HG02678 (cell line): ENCODE measurements at regions not wholly inside any gene's neighbourhood (a gene's known extent, or its start where the extent isn't known, plus 50 kb on each side); places are given as distances from the start of the nearest gene placed in this dataset.

Source experiments
- ATAC-seq: cut with Tn5 transposase; IDR thresholded peaks from one replicate; pipeline ENCODE4 v1.9.1; 2021; ENCODE audit warnings: mild to moderate bottlenecking, moderate library complexity; ENCODE audit not compliant: unreplicated experiment

DNA sequence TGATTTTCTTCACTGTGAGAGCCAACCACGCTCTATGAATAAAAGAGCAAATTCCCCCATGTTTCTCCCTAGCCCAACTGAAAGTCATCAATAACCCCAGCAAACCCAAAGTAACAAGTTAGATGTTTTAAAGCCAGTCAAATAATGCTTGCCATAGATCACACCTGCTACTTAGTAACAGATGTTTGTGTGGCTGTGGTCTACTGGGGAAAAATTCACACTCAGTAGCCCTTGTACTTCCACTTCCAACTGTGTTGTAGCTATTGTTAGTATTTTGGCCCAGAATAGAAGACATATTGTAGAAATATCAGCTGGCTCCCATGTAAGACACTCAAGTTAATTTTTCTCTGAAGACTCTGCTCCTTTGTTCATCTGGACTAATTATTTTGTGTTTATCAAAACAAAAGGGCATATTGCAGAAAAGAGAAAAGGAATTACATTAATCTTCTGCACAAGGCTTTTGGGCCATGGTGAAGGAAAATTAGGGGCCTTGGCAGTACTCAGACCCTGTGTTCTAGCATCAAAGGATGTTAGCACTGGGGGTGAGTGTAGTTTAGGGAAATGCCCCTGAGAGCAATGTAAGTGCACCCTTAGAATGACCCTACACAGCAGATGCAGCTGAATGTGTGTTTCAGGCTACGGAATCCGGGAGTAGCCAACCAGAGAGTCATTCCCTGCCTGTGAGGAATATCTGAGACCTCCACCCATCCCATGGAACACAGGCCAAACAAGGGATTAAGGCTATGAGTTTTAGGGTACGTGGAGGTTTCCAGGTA lies 521.9 kb downstream of the EPHA4 start:
- peak; percentile 73 for ATAC-seq

DNA sequence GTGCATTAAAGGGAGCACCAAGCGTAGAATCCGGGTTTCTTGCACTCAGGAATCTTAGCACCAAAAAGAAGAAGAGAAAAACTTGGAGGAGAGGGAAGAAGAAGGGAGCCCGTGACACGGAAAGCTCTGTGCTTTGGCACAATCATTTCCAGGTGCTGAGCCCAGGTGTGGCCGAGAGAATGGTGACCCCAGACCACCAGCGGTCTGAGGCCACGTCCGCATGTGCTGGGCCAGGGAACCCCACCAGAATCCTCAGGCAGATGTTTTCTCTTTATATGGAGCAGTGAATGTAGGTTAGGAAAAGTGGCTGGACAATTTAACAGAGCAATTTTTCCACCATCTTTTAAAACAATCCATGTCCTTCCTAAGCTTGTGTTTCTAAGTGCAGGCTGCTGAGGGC lies 520.9 kb downstream of the EPHA4 start:
- ATAC-seq = no peak

DNA sequence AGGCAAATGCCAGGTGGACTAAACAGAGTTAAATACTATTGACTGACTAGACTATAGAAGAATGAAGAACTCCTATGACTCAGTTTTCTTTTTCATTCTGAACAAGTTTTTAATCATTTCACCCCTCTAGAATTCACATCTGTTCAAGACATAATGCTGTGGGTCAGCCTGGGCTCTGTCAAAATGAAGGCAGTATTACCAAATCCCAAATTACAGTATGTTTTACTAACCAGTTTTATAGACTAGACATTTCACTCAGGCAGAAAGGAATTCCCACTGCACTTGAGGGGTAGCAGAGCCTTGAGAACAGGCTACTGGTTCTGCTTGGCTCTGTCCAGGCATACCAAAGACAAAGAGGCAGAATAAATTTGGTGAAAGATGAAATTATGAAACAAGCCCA lies 511.7 kb downstream of the EPHA4 start:
- ATAC-seq = no peak

DNA sequence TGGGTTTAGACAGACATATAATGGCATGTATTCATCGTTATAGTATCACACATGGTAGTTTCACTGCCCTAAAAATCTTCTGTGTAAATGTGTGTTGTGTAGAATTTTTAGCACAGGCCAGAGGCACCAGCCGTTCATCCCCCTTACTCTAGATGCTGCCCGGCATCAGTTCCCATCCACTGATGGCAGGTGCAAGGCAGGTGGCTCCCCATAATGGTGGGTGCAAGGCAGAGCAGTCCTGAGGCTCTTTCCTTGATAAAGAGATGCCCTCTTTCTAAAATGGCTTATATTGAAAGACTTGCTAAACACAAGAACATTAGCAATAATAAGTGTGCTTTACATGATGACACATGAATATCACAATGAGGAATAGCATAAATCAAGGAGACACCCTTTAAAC lies 508.5 kb downstream of the EPHA4 start:
- ATAC-seq = no peak

DNA sequence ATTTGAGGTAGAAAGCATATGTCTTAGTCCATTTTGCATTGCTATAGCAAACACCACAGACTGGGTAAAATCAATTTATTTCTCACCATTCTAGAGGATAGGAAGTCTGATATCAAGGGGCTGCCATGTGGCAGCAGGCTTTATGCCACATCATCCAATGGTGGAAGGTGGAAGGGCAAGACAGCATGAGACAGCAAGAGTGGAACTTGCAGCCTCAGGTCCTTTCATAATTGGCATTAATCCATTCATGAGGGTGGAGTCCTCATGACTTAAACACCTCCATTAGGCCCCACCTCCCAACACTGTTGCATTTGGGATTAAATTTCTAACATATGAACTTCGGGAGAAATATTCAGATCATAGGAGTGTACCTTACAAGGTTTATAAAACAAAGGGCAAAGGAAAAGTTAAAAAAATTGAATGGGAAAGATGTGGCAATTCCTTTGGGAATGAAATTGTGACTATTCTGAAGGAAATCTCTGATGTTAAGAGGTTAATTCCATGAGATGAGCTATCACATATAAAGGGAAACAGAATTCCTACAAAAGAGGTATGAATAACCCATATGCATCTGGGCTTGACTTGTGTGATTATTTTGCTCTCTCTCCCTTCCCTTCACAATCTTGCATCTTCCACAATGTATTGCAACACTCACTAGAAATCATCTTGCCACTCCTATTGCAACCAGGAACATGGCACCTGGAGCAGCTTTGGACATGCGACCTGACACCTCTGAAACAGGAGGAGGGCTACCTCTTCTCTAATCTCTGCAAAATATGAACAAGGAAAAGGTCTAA lies 507.8 kb downstream of the EPHA4 start:
- ATAC-seq = no peak

DNA sequence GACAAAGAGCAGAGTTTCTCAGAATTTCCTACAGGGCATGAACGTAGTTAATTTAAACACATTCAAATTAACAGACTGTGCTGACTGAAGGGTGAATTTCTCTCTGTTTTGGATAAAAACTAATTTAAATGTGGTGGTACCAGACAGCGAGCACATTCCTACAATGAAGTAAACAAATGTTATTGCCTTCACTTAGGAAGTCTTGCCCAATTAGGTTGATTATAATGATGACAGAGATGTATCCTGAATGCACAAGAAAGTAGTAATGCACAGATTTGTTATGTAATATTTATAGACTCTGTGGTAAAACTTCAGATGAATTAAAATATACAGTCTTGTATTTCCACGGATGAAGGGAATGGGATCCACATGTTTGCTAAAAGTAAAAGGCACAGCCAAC lies 507.2 kb downstream of the EPHA4 start:
- no peak for ATAC-seq

DNA sequence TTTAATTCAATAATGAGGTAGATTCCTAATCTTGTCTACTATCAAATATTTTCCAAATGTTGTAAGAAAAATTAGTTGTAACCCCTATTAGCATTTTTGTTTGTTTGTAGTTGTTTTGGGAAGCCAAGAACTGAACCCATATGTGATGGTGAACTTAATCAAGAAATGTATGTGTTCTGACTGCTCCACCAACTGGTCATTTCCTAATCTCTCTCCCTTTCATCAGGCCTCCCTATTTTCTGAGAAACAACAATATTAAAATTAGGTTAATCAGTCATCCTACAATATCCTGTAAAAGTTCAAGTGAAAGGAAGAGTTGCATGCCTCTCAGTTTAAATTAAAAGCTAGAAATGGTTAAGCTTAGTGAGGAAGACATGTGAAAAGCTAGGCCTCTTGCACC lies 504.0 kb downstream of the EPHA4 start:
- ATAC-seq = no peak

DNA sequence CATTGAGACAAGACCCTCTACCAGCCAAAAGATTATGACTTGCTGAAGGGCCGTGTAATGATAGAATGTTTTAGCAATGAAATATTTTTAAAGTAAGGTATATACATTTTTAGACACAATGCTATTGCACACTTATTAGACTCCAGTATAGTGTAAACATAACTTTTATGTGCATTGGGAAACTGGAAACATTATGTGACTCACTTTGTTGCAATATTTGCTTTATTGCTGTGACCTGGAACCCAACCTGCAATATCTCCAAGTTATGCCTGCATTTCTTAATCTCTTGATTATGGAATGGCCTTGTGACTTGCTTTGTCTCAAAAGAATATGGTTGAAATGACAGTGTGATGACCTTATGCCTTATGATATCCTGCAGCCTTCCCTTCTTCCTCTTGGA lies 502.0 kb downstream of the EPHA4 start:
- ATAC-seq = no peak

DNA sequence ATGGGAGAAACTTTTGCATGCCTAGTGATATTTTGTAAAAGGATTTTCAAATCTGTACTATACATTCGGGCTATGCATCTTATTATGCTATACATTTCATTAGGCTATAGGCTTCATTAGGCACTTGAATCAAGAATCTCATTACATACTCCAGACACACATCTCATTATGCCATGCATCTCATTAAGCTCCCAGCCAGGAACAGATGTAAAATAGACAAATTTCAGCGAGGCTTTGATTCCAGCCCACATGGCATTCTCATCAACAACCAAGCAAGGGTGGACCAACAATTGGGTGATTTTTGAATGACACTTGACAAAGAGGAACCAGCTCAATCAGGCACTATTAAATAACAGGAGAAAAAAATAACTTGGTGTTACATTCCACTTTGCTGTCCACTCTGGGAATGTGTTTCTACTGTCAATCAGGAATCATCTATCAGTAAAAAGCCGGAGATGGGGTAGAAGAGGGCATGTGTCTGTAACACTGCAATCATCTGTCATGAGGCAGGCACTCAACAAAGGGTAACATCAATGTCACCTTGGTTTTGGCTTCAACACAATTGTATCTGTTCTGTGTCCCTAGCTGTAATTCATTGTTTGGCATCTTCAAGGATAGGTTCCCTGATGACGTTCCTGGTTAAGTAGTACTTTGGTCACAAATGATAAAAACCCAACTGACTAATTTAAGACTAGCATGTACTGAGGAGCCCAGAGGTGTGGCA lies 498.6 kb downstream of the EPHA4 start:
- no peak for ATAC-seq

DNA sequence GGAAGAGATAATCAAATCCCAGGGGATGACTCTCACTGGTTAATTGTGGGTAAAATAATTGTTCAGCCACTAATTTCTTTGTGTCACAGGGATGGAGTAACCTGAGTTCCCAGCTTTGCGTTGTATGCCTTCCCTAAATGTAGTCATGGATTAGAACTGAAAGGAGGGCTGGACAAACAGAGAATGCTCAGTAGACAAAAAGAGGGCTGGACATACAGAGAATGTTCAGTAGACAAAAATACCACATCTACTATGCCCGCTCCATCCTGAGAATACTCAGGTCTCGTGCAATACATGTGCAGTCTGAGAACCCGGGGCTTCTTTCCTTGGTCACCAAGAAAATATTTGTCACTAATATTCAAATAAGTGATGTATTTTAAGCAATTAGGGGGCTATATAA lies 497.9 kb downstream of the EPHA4 start:
- no peak for ATAC-seq

DNA sequence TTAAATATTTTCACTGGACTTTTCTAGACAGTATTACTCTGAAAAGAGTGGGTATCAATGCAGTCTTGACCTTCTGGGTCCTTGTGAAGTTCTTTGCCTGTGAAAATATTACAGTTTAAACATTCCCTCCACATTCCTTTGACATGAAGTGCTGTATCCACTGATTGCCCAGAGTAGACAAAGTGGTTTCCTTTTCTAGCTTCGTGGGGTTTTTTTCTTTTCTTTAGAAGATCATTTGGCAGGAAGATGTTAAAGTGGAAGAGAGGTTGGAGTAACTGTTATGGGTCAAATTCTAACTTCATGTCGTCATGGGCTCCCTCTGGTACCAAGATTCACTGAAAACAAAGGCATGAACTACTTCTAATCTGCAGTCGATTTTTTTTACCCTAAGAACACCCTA lies 496.9 kb downstream of the EPHA4 start:
- no peak for ATAC-seq

DNA sequence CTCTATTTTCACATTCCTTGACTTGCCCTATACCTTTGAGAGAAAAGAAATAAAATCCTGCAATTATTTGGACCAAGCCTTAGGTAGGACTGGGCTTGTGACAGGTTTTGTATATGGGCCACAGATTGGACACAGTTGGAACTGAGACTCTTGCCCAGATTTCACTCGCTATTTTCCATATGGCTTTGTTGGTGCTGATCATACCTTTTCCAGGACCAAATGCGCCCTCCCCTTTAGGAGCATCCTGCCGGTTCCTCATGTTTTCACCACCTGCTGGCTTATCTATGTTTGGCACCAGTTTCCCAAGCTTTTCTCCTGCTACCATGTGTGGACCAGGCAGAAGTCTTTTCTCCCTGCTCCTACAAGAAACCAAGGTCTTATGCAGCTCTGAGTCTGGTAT lies 494.9 kb downstream of the EPHA4 start:
- ATAC-seq = no peak

DNA sequence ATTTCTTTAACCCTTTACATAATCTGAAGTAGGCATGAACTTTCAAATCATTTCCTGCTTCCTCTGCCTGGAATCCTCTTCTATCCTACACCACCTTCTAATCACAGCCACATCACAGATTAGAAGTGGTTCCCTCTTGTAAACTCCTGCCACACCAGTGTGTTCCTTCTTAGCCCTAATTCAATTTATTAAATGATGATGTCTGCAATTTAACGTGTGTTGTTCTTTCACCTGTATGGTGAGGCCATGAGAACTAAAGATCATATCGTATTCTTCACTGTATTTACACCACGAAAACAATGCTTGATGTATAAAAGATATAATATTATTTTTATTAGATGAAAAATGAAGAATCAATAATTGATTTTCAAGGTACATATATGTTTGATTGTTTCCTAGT lies 494.3 kb downstream of the EPHA4 start:
- no peak for ATAC-seq

DNA sequence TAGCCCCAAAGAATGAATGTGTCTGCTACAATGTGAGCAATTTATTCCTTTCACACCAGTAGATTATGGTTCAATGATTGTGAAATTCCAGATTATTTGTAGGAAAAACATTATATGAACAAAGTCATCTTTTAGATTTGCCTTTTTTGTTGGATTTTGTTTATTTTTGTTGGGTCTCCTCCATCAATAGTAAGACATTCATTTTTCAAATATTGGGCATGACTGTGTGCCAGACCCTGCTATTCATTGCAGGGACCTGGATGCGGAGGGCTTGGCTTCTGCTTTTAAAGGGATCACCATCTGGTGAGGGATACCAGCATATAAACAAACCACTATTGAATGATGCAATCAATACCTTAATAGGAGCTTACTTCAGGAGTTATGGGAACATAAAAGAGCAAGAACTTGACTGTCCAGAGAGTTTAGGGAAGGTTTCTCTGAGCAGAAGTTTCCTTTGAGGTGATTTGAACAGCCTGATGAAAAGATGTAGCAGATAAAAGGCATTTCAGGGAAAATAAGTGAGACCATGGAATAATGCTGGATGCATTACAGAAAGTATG lies 486.7 kb downstream of the EPHA4 start:
- ATAC-seq = no peak

DNA sequence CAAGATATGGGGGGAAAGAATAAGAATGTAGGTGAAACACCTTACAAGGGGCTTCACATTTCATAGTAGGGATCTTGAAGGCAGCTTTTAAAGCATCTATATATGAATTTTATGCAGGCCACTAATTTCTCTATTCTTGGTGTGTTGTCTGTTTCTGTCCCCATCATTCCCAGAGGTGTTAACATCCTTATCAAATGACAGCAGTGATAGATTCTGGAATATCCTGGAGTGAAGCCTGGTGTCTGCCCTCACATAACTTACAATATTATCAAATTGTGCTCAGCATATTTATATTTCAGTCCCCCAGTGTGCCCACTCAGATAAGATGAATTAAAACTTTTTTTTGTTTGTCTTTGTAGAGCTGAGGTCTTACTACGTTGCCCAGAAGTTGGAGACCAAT lies 486.2 kb downstream of the EPHA4 start:
- ATAC-seq = no peak

DNA sequence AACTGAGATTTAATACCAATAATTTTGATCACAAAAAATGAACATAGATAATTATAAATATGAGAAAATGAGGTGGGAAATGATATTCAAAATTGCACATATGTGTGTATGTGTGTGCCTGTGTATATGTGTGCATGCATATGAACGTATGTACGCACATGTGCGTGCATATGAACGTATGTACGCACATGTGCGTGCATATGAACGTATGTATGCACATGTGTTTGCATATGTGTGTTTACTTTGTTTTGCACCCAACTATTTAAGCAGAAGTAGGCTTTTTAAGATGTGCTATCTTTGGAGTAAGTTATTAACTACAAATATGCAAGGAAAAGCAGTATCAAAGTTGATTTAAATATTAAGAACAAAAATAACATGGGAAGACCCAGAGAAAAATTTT lies 484.3 kb downstream of the EPHA4 start:
- no peak for ATAC-seq

DNA sequence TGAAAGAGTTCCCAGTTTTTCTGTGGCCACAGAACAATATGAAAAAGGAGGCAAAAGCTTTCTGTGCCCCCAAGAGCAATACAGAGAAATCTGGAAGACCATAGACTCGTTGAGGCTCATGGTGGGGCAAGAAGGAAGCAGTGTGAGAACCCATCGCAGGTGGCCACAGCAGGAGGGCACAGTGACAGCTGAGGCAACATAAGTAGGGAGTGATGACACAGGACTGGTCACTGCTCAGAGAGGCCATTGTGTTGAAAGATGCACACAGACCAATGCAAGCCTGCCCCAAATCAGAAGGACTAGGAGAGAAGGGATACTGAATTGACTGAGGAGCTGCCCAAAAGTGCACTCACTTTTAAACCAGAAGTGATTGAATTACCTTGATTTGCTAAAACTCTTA lies 483.6 kb downstream of the EPHA4 start:
- ATAC-seq = no peak

DNA sequence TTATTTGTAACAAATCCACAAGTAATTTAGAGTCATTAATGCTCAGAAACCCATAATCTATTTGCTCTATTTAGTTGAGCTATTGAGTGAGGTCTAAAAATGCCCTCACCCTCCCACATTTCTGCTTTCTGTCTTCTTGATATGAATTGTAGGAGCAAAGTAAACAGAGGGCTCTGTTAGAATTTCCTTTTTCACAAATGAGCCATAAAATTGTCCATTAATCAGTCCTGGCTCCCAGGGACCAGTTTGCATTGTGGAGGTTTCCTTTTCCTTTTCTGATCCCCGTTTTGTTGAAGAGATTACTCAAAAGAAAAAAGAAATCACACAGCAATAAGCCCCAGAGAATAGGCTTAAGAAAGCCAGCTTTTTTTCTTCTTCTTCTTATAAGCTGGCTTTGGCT lies 476.7 kb downstream of the EPHA4 start:
- ATAC-seq = no peak

DNA sequence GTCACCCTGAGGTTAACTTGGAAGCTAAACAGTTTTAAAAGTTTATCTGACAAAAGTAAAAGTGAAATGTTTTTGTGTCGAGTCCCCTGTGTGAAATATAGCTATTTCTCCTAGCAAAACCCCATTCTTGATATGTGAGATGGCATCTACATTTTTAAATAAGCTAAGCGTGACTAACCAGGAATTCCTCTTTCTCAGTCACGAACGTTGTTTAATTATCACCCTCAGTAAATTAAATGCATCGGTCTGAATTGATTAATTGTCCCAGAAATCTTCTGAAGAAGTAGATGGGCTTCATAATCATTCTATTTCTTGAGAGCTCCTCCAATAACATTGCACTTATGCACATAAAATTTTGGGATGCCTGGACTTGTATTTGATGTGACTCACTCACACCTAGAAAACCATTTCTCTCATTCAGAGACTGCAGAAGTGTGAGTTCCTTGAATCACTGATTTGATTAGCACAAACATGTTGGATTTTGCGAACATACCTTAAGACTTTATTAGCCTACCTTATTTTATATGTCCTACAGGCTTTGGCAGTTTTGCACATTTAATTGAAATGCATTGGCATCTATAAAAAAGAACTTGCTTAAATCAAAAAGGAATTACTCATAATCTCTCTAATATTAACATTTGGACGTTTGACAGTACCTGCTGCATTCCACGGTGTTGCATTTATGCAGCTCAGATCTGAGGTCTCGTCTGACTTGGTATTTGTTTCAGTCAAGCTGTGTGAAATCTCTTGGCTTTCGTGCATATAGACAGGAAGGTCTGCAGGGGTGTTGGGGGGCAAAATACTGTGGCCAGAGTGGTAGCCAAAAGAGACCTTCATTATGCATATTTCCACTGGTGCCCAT lies 475.2 kb downstream of the EPHA4 start:
- ATAC-seq = no peak

DNA sequence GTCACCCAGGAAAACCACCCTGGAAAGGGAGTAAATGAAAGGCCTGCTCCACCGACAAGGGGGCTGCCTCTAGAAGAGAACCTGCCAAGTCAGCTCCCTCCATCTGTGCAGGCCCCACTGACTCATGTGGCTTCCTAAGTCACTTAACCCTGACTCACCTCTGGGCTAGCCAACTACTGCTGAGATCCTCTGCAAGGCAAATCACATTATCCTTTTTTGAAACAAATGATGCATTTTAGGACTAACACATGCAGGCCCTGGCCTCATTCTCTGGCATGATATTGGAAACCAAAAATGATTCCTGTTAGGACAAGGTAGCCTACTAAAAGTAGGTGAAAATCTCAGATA lies 474.6 kb downstream of the EPHA4 start:
- ATAC-seq = no peak

DNA sequence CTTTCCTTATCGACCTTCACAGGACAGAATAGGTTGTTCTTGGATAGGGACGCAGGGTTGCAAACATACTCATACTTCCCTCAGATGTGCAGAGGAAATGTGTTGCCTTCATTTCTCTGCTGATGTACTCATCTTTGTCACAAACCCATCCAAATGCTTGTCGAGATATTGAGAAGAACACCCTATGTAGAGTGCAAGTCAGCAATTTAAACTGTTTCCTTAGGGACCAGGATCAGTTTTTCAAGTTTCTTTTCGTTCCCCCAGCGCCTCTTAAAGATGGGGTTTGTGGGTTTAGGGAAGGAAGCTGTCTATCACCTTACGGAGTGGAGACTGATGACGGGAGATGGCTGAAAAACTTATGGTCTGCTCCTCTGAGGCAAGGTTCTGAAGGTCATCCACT lies 474.2 kb downstream of the EPHA4 start:
- ATAC-seq = no peak
